ELF-1 (cell line): ENCODE measurements at regions not wholly inside any gene's neighbourhood (a gene's known extent, or its start where the extent isn't known, plus 50 kb on each side); places are given as distances from the start of the nearest gene placed in this dataset.
A peak's percentile ranks its signal among the peaks of the same experiment; 100 is the strongest.

Source experiments
- DNase-seq: peaks from one replicate; pipeline ENCODE4 v3.0.0-alpha.2; 2016; ENCODE audit warnings: low read depth, low spot score

GRCh38 chr3:144375088-144375487 lies 403.5 kb downstream of the DIPK2A start:
- DNase-seq, result no peak

DNA sequence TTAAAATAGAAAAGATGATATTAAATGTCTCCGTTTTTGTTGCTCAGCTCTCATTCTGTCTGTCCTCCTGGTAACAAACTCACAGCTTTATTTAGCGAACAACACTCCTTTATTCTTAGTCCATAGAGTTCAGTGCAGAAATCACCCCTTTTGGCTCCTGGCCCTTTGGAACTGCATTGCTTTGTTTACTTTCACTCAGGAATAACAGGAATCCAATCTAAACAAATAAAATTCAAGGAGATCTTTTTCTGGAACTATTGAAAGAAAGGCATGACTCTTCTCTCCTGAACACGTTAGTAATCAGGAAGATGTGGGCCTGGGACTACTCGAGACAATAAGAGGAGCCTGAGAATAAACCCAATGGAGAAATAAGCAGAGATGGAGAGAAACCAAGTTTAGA lies 409.2 kb downstream of the DIPK2A start:
- no peak for DNase-seq

DNA sequence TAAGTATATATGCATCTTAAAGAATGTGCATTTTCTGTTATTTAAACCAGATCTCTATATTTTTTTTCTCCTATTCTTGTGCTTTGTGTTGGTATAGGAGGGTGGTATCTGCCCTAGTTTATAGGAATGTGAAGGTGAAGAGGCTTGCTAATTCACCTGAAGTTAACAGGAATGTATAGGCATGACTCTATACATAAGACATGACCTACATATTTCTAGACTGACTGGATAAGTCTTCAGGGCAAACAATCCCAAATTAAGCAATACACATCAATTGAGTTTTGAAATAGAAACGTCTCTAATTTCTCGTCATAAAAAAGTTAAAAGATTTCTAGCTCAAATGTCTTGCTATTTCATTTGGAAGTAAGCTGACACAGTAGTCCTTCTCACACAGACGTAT lies 410.0 kb downstream of the DIPK2A start:
- DNase-seq, result no peak

DNA sequence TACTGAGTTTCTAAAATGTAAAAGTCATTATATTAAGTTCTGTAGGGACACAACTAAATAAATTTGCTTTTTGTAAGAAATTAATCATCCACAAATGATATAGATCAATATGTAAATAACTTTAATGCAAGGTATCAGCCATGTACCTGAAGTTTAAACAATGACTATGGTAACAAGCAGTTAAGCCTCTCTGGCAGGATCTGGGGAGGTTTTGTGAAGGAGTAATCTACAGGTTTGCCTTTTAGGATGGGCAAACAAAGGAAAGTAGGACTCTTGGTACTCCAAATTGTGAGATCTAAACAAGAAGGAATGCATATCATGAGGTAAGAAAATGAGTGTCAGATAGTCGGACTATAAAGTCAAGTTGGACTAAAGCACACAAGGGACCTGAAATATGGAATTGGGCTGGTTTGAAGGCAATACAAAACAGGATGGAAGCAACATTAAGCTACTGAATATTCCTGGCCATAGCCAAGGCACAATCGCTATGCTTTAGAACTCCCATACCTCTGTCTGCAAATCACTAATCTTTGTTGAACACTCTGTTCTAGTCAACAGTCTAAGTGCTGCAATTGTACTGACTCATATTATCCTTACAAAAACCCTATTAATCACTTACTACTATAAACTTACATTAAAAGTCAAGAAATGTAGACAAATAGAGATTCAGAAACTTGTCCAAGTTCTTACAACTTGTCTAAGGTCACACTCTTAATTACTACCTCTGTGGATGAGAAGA lies 412.8 kb downstream of the DIPK2A start:
- DNase-seq, result no peak

- no peak for DNase-seq
Measured at GRCh38 chr3:144390786-144391185, 419.2 kb downstream of the DIPK2A start.

DNA sequence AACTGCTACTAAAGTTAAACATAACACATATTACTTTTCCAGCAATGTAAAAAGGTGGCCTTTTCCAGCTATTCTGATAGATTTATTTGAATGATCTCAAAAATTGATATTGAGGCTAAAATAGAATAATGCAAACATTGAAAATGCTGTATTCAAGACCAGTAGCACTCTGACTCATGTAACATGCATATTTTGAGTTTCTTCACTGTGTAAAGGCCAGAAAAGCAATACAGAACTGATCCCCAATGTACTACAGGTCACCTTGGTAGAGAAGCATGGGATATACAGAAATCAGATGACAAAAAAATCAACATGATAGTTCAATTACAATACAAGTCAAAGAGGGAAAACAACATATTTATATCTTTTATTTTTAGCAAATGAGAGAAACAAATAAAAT lies 419.6 kb downstream of the DIPK2A start:
- DNase-seq, result no peak

DNA sequence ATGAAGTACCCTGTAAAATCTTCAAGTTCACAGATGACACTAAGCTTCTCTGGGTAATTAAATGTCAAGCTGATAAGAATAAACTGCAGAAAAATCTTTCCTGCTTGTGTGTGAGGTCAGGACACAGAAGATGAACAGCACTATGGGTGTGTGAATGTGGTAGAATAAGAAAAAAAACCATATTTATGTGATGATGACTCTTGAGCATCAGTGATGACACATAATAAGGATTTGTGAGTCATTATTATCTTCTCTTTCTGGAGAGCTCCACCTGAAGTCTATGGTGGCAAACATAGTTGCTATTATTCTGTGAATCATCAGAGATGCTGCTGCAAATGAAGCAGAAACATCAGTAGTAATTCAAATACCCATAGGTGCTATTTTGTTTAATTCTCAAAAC lies 422.4 kb downstream of the DIPK2A start:
- DNase-seq, result no peak

- no peak for DNase-seq
Measured at GRCh38 chr3:144402430-144402829, 430.8 kb downstream of the DIPK2A start.

GRCh38 chr3:144403040-144403457 lies 431.4 kb downstream of the DIPK2A start:
- DNase-seq, result no peak

DNA sequence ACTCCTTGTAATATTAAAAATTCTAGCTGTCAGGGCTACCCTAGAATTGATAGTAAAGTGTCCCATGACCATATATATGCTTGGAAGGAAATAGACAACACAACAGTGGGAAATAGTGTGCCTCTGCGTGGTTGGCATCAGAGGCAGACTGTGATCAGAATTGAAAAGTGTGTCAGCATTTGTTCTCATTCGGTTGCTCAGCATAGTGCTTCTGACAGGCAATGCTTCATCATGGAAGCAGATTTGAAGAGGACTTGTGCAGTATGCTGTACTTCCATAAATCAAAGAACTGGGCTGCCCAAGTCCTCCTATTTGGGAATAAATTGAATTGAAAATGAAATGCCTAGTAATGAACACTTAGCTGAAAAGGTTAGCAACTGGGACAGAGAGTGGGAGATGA lies 435.7 kb downstream of the DIPK2A start:
- no peak for DNase-seq

- no peak for DNase-seq
Measured at GRCh38 chr3:144409319-144409718, 437.7 kb downstream of the DIPK2A start.

GRCh38 chr3:144413068-144413467 lies 441.4 kb downstream of the DIPK2A start:
- no peak for DNase-seq

DNA sequence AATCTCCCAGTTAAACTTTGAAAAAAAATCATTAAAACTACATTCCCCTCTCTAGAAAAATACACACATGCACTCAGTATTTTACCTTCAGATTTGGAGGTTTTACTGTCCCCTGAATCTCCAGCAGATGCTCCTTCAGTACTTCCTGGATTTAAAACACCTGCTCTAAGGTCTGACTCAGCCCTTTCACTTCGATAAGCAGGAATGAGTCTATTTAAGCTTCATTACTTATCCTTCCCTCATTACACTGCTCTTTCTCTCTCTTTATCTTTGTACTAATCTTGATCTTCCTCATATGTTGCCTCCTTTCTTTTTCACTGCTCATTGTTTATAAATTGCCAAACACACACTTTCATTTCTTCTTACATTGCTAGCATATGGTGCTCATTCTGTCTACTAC lies 443.9 kb downstream of the DIPK2A start:
- no peak for DNase-seq

GRCh38 chr3:144424606-144425005 lies 453.0 kb downstream of the DIPK2A start:
- no peak for DNase-seq

- DNase-seq, result no peak
Measured at GRCh38 chr3:144426366-144426765, 454.7 kb downstream of the DIPK2A start.

DNA sequence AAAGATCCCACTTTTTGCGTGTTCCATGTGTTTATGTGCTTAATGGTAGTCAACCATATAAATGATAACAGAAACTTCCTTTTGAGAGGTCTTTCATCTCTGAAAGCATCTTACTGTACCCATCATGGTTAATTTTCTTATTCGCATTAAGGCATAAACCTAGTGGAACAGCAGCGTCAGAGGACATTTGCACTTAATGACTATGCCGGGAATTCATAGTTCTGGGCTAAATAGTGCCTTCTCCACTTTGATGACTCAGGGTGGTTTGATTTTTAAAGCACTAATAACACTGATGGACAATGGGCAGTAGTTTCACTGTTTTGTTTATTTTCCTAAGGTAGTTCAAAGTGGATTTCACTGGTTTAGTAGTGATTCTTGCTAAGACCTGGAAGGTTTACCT lies 455.3 kb downstream of the DIPK2A start:
- DNase-seq, result no peak

DNA sequence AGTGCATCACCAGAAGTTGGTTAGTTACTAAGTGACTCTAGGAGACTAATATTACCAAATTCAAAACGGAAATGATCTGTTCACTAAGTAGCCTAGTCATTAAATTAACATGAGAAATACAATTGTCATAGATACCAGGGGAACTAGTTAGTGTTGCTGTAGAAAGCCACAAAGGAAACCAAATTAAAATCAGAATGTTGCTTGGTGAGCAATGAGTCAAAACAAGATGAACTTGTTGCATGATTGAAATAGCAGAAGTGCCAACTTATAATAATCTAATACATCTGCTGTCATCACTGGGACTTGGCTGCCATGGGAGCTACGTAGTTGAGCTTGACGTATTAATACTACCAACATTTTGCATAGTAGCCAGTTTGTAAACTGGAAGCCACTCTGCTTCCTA lies 458.1 kb downstream of the DIPK2A start:
- DNase-seq, result no peak

DNA sequence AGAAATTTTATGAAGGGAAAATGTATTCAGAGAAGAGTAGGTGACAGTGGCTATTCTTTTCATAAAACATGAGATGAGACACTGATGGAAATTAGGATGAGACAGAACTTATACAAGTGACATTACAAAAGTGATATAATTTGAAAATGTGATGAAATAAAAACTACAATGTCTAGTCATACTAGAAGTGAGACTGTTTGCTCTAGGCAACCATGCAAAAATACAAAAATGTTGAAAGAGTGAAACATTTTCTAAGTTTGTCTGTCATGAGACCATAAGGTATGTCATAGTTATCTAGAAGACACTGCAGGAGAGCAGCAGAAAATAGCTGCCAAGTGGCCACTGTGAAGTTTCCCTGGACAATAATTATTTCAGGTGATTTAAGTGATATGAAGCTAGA lies 459.5 kb downstream of the DIPK2A start:
- DNase-seq, result no peak

GRCh38 chr3:144433006-144433405 lies 461.4 kb downstream of the DIPK2A start:
- DNase-seq, result no peak

DNA sequence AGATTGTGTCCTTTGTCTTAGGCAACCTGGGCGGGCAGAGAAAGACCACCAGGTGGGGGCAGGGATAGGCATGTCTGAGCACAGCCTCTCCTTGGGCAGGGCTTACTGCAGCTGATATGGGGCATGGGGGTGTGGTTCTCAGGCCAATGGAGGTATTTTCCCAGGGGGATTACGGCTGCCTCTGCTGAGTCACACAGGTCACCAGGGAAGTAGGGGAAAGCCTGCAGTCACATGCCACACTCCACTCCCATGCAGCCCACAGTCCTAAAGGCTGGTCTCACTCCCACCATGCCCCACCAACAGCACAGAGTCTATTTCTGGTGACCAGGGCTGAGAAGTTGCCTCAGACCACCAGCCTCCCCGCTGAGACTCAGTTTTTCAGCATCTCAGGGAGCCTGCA lies 466.4 kb downstream of the DIPK2A start:
- DNase-seq, result peak; percentile 47

GRCh38 chr3:144444061-144444460 lies 472.4 kb downstream of the DIPK2A start:
- DNase-seq, result no peak

GRCh38 chr3:144444546-144444945 lies 472.9 kb downstream of the DIPK2A start:
- no peak for DNase-seq

- no peak for DNase-seq
Measured at GRCh38 chr3:144455841-144456440, 484.3 kb downstream of the DIPK2A start.

DNA sequence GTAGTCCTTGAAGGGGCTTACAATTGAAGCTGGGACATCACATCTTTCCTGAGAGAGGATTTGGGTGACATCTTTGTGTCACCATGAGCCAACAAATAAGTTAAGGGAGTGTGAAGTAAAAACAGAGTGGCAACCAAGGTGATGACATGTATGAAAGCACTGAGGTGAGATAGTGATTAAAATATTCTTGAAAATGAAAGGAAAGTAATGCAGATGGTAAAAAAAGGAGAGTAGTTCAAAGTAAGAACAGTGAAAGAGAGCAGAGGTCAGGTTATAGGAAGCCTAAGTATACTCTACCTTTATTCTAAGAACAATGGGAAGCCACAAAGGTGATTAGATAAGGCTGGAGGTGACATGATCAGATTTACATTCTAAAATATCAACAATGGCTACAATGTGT lies 486.1 kb downstream of the DIPK2A start:
- no peak for DNase-seq
